SK-N-SH treated with all-trans-retinoic acid at 6 μM for 48 hours (cell line): ENCODE measurements at regions not wholly inside any gene's neighbourhood (a gene's known extent, or its start where the extent isn't known, plus 50 kb on each side); places are given as distances from the start of the nearest gene placed in this dataset.
"Not testable (repeated sequence)": the region's sequence is repeated elsewhere in the genome, so short reads cannot be mapped to it uniquely, and the experiment has no call there.

Experiments used
- CSDC2 ChIP-seq: fragments of 250-450 bp; sonication (Bioruptor Pico); IDR thresholded peaks from 2 replicates; pipeline ENCODE4 v1.5.0; 2020; ENCODE audit warnings: mild to moderate bottlenecking, moderate library complexity
- ISL1 ChIP-seq: fragments of 250-450 bp; sonication (Bioruptor Pico); IDR thresholded peaks from 2 replicates; pipeline ENCODE4 v2.1.2; 2022; ENCODE audit warnings: mild to moderate bottlenecking, moderate library complexity
- OSR1 ChIP-seq: fragments of 250-450 bp; sonication (Bioruptor Pico); IDR thresholded peaks from 2 replicates; pipeline ENCODE4 v1.8.0; 2022; ENCODE audit warnings: moderate library complexity, mild to moderate bottlenecking, inconsistent platforms
- TOX ChIP-seq: fragments of 250-450 bp; sonication (Bioruptor Pico); IDR thresholded peaks from 2 replicates; pipeline ENCODE4 v1.8.0; 2021; ENCODE audit warnings: mild to moderate bottlenecking, moderate library complexity, borderline replicate concordance
- ZFP30 ChIP-seq: fragments of 450-650 bp; formaldehyde crosslinking; IDR thresholded peaks from 2 replicates; pipeline ENCODE4 v1.5.0; 2022; ENCODE audit warnings: mild to moderate bottlenecking, moderate library complexity
- ZNF565 ChIP-seq: fragments of 450-650 bp; formaldehyde crosslinking; conservative IDR thresholded peaks from 2 replicates; pipeline ENCODE4 v1.5.0; 2020; ENCODE audit warnings: low read depth, mild to moderate bottlenecking, moderate library complexity
- ZNF8 ChIP-seq: fragments of 450-650 bp; formaldehyde crosslinking; IDR thresholded peaks from 2 replicates; pipeline ENCODE4 v1.5.0; 2020; ENCODE audit warnings: mild to moderate bottlenecking, moderate library complexity
- TF ChIP-seq, protein P1 (sequence below): fragments of 250-450 bp; sonication (Bioruptor Pico); IDR thresholded peaks from 2 replicates; pipeline ENCODE4 v1.5.1; 2021; ENCODE audit warnings: mild to moderate bottlenecking, moderate library complexity

DNA sequence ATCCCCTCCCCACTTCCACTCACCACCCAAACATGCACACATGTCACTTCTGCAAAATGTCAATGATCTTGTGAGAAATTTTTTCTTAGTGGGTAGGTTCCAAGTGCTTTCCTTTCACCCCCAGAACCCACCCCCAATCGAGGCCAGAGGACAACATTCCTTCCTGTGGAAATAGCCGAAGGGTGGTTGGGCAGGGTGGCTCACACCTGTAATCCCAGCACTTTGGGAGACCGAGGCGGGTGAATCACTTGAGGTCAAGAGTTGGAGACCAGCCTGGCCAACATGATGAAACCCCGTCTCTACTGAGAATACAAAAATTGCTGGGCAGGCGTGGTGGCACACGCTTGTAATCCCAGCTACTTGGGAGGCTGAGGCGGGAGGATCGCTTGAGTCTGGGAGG, 208.7 kb downstream of the RAB11FIP4 start:
- not testable (repeated sequence) for TF ChIP-seq ZFP30 (CRISPR knock-in tag); ZNF8 (CRISPR knock-in tag); TOX; ZNF565 (CRISPR knock-in tag); ISL1 (CRISPR knock-in tag); OSR1 (CRISPR knock-in tag); CSDC2 (CRISPR knock-in tag)
- TF ChIP-seq, protein P1, sequence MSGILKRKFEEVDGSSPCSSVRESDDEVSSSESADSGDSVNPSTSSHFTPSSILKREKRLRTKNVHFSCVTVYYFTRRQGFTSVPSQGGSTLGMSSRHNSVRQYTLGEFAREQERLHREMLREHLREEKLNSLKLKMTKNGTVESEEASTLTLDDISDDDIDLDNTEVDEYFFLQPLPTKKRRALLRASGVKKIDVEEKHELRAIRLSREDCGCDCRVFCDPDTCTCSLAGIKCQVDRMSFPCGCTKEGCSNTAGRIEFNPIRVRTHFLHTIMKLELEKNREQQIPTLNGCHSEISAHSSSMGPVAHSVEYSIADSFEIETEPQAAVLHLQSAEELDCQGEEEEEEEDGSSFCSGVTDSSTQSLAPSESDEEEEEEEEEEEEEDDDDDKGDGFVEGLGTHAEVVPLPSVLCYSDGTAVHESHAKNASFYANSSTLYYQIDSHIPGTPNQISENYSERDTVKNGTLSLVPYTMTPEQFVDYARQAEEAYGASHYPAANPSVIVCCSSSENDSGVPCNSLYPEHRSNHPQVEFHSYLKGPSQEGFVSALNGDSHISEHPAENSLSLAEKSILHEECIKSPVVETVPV (CRISPR knock-in tag): not testable (repeated sequence)
